Gastroesophageal sphincter (tissue), 4 donors: ENCODE measurements at regions not wholly inside any gene's neighbourhood (a gene's known extent, or its start where the extent isn't known, plus 50 kb on each side); places are given as distances from the start of the nearest gene placed in this dataset.

Source experiments
- ATAC-seq: fragments of 150-250 bp; one replicate; pipeline ENCODE4 v1.9.1; 2016; ENCODE audit warnings: mild to moderate bottlenecking, moderate library complexity
- H3K27ac ChIP-seq, 4 donors: fragments of 200-600 bp; sonication (generic) in 3 of 4; 1 replicate in 3 of 4; 2 replicates in 1 of 4; pipeline ENCODE4 v1.5.1; 2016 to 2019
- H3K27me3 ChIP-seq: fragments of 200-600 bp; sonication (generic); one replicate; pipeline ENCODE4 v1.5.1; 2019
- H3K36me3 ChIP-seq, 2 donors: fragments of 200-600 bp; sonication (generic); one replicate each; pipeline ENCODE4 v1.5.1; 2019; ENCODE audit warnings: control low read depth in 1 of 2
- H3K4me1 ChIP-seq, 3 donors: fragments of 200-600 bp; sonication (generic); 1 replicate in 2 of 3; 2 replicates in 1 of 3; pipeline ENCODE4 v1.5.1; 2016 to 2019; ENCODE audit warnings: control low read depth in 2 of 3
- H3K4me3 ChIP-seq, 2 donors: fragments of 200-600 bp; sonication (generic); one replicate each; pipeline ENCODE4 v1.5.1; 2019; ENCODE audit warnings: mild to moderate bottlenecking in 1 of 2, moderate library complexity in 1 of 2
- H3K9me3 ChIP-seq, 3 donors: fragments of 200-600 bp; sonication (generic); one replicate each; pipeline ENCODE4 v1.5.1; 2017 to 2019; ENCODE audit warnings: control low read depth in 2 of 3
- CTCF ChIP-seq, 4 experiments: fragments of 200-600 bp in 2 of 4; fragments of 450-650 bp in 2 of 4; sonication (generic) in 1 of 4; IDR thresholded peaks; one replicate each; pipeline ENCODE4 v1.5.1; 2017 to 2019; ENCODE audit warnings: antibody characterized with exemption in 4 of 4, mild to moderate bottlenecking in 2 of 4, moderate library complexity in 2 of 4
- EP300 ChIP-seq: sonication (generic); formaldehyde crosslinking; IDR thresholded peaks from one replicate; pipeline ENCODE4 v1.6.1; 2017; ENCODE audit warnings: antibody characterized with exemption, mild to moderate bottlenecking
- POLR2A ChIP-seq, 2 donors: fragments of 450-650 bp; IDR thresholded peaks; one replicate each; pipeline ENCODE4 v1.6.1; 2017; ENCODE audit warnings: antibody characterized with exemption in 2 of 2, mild to moderate bottlenecking in 2 of 2, moderate library complexity in 1 of 2
- POLR2AphosphoS5 ChIP-seq: sonication (generic); formaldehyde crosslinking; IDR thresholded peaks from one replicate; pipeline ENCODE4 v1.6.1; 2017; ENCODE audit warnings: antibody characterized with exemption
- WGBS, 2 donors: methylation state at CpG; one replicate each; pipeline ENCODE4 v1.1.5; 2018; ENCODE audit warnings: low coverage in 1 of 2; 5-methylcytosine and 5-hydroxymethylcytosine counted together

GRCh38 chr9:108142142-108142503 lies 652.6 kb upstream of the KLF4 start:
- Histone ChIP-seq H3K36me3 (no peaks in the 10 kb centered on the region), H3K4me3 (no peak overlapping the region), H3K27ac (peak overlapping the region; percentile 86 to 89 (median 88)), H3K9me3 (no peaks in the 10 kb centered on the region), H3K27me3 (no peaks in the 10 kb centered on the region), H3K4me1 (peaks cover 15 to 24% (median 16%) of the 10 kb centered on the region in 3 donors)
- TF ChIP-seq CTCF (IDR thresholded peaks at IDR 0.05) (no peak), POLR2AphosphoS5 (no peak), POLR2A (IDR thresholded peaks at IDR 0.05) (no peak), EP300 (no peak)
- 50% methylated on average over 2 of the region's 2 CpGs; no CpG with 5 or more reads in 1 of the 2 donors for WGBS, 2 donors
- no peak for ATAC-seq

DNA sequence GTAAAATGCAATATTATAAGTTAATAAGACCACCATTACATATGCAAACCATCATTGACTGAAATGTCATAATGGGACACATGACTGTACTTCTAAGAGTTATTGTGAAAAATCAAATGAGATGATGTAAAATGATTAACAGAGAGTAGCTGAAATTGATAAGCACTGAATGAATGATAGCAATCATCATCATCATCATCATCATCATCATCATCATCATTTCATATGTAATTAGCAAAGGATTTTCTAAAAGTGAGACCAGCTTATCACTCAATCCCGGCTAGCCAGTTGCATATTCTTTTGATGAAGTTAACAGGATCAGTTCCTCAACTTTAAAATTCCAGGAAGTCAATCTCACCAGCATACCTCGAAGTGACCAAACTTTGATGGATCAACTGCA lies 650.3 kb upstream of the KLF4 start:
- Histone ChIP-seq H3K36me3 (no peaks in the 10 kb centered on the region), H3K4me3 (no peak overlapping the region), H3K27me3 (no peaks in the 10 kb centered on the region), H3K4me1 (peaks cover 15 to 24% (median 16%) of the 10 kb centered on the region in 3 donors), H3K27ac (no peak overlapping the region), H3K9me3 (no peaks in the 10 kb centered on the region)
- ATAC-seq, result no peak
- TF ChIP-seq EP300, result no peak
- TF ChIP-seq POLR2A (IDR thresholded peaks at IDR 0.05), result no peak
- TF ChIP-seq POLR2AphosphoS5, result no peak
- no peak for TF ChIP-seq CTCF (IDR thresholded peaks at IDR 0.05)
- 73 to 92% methylated on average over 2 of the region's 2 CpGs for WGBS, 2 donors

GRCh38 chr9:108138516-108138915 lies 648.9 kb upstream of the KLF4 start:
- Histone ChIP-seq H3K36me3 (no peaks in the 10 kb centered on the region), H3K9me3 (no peaks in the 10 kb centered on the region), H3K27me3 (no peaks in the 10 kb centered on the region), H3K27ac (no peak overlapping the region), H3K4me1 (peaks cover 14 to 21% (median 16%) of the 10 kb centered on the region in 3 donors), H3K4me3 (no peak overlapping the region)
- 69 to 83% methylated on average over 2 of the region's 2 CpGs for WGBS, 2 donors
- TF ChIP-seq EP300 (no peak), CTCF (IDR thresholded peaks at IDR 0.05) (no peak), POLR2A (IDR thresholded peaks at IDR 0.05) (no peak), POLR2AphosphoS5 (no peak)
- no peak for ATAC-seq

DNA sequence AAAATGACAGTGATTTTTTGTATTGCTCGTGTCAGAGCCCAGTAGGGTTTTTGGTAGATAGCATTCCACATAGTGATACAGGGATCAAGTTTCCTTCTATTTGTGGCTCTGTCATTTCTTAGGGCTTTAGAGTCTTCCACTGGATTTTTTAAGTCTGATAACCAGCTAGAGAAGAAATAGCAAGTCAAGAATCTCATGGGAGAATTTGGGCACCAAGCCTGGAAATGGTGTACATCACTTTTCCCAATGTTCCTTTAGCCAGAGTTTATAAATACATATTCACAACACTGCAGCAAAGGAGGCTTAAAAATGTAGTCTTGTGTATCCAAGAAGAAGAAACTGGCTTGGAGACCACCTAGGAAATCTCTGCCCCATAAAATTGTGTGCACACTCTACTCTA lies 647.1 kb upstream of the KLF4 start:
- Histone ChIP-seq H3K4me1 (peaks cover 2% of the 10 kb centered on the region in 3 donors), H3K27me3 (no peaks in the 10 kb centered on the region), H3K36me3 (no peaks in the 10 kb centered on the region), H3K4me3 (no peak overlapping the region), H3K27ac (no peak overlapping the region), H3K9me3 (no peaks in the 10 kb centered on the region)
- 47 to 85% methylated on average over 1 of the region's 1 CpG for WGBS, 2 donors
- no peak for ATAC-seq
- TF ChIP-seq CTCF (IDR thresholded peaks at IDR 0.05) (no peak), EP300 (no peak), POLR2AphosphoS5 (no peak), POLR2A (IDR thresholded peaks at IDR 0.05) (no peak)

GRCh38 chr9:108134486-108135128 lies 645.0 kb upstream of the KLF4 start:
- H3K4me1 ChIP-seq, result no peaks in the 10 kb centered on the region
- WGBS, 2 donors, result 81 to 90% methylated on average over 4 of the region's 4 CpGs
- TF ChIP-seq POLR2AphosphoS5 (no peak), POLR2A (IDR thresholded peaks at IDR 0.05) (no peak), CTCF (IDR thresholded peaks at IDR 0.05) (no peak), EP300 (no peak)

More at GRCh38 chr9:108134486-108135128, 645.0 kb upstream of the KLF4 start:
- H3K27me3 ChIP-seq, result no peaks in the 10 kb centered on the region
- ATAC-seq, result no peak
- H3K9me3 ChIP-seq, result no peaks in the 10 kb centered on the region
- H3K4me3 ChIP-seq, result no peak overlapping the region
- H3K27ac ChIP-seq, result no peak overlapping the region
- no peaks in the 10 kb centered on the region for H3K36me3 ChIP-seq
